Neuronal stem cell (in vitro differentiated cells): ENCODE measurements at regions not wholly inside any gene's neighbourhood (a gene's known extent, or its start where the extent isn't known, plus 50 kb on each side); places are given as distances from the start of the nearest gene placed in this dataset.

Source experiments
- DNase-seq: peaks from one replicate; pipeline ENCODE4 v3.0.0-alpha.2; 2013; ENCODE audit warnings: low spot score
- H2AFZ ChIP-seq: one replicate; pipeline ENCODE4 v1.6.1; 2013; ENCODE audit warnings: mild to moderate bottlenecking, low read length, inconsistent platforms
- H2AK5ac ChIP-seq: 2 replicates; pipeline ENCODE4 v1.6.1; 2013; ENCODE audit warnings: low read depth, mild to moderate bottlenecking, inconsistent platforms, low read length, moderate library complexity, mixed read lengths
- H2BK120ac ChIP-seq: 2 replicates; pipeline ENCODE4 v1.6.1; 2013; ENCODE audit warnings: low read depth, mild to moderate bottlenecking, inconsistent platforms, low read length, moderate library complexity, mixed read lengths
- H2BK12ac ChIP-seq: one replicate; pipeline ENCODE4 v1.6.1; 2013; ENCODE audit warnings: low read length, inconsistent platforms
- H2BK15ac ChIP-seq: 2 replicates; pipeline ENCODE4 v1.6.1; 2013; ENCODE audit warnings: mild to moderate bottlenecking, low read length, inconsistent platforms, mixed read lengths
- H2BK5ac ChIP-seq: one replicate; pipeline ENCODE4 v1.6.1; 2013; ENCODE audit warnings: inconsistent platforms, mild to moderate bottlenecking, low read length, moderate library complexity
- H3K14ac ChIP-seq: one replicate; pipeline ENCODE4 v1.6.1; 2013; ENCODE audit warnings: low read length, inconsistent platforms
- H3K18ac ChIP-seq: 2 replicates; pipeline ENCODE4 v1.6.1; 2013; ENCODE audit warnings: low read length, inconsistent platforms
- H3K23ac ChIP-seq: 2 replicates; pipeline ENCODE4 v1.6.1; 2013; ENCODE audit warnings: low read depth, mild to moderate bottlenecking, mixed read lengths, low read length, inconsistent platforms; ENCODE audit not compliant: poor library complexity
- H3K27ac ChIP-seq: replicated peaks from 3 replicates; pipeline ENCODE4 v1.5.1; 2013; ENCODE audit warnings: low read length, inconsistent platforms
- H3K27me3 ChIP-seq, 3 experiments: 2 replicates each; pipeline ENCODE4 v1.6.1; 2013; ENCODE audit warnings: low read length in 3 of 3, mild to moderate bottlenecking in 2 of 3, inconsistent platforms in 1 of 3, low read depth in 1 of 3, mixed read lengths in 1 of 3, moderate library complexity in 1 of 3; ENCODE audit not compliant: control insufficient read depth in 3 of 3, insufficient read depth in 3 of 3
- H3K36me3 ChIP-seq, 2 donors: replicated peaks in 1 of 2; 2 replicates each; pipeline ENCODE4 v1.6.1; 2013; ENCODE audit warnings: low read length in 2 of 2; ENCODE audit not compliant: control insufficient read depth in 2 of 2, insufficient read depth in 2 of 2
- H3K4ac ChIP-seq: 2 replicates; pipeline ENCODE4 v1.6.1; 2013; ENCODE audit warnings: inconsistent platforms, mild to moderate bottlenecking, low read length, moderate library complexity
- H3K4me1 ChIP-seq, 2 donors: 1 replicate in 1 of 2; 2 replicates in 1 of 2; pipeline ENCODE4 v1.6.1; 2013; ENCODE audit warnings: low read length in 2 of 2, low read depth in 1 of 2; ENCODE audit not compliant: control insufficient read depth in 2 of 2, insufficient read depth in 1 of 2
- H3K4me2 ChIP-seq: one replicate; pipeline ENCODE4 v1.6.1; 2013; ENCODE audit warnings: mild to moderate bottlenecking, low read length, inconsistent platforms; ENCODE audit not compliant: insufficient read depth, poor library complexity, severe bottlenecking
- H3K4me3 ChIP-seq, 2 donors: 2 replicates each; pipeline ENCODE4 v1.5.1; 2013; ENCODE audit warnings: low read length in 2 of 2, mild to moderate bottlenecking in 2 of 2, inconsistent platforms in 1 of 2, moderate library complexity in 1 of 2
- H3K79me1 ChIP-seq: one replicate; pipeline ENCODE4 v1.6.1; 2013; ENCODE audit warnings: low read depth, mild to moderate bottlenecking, inconsistent platforms, low read length, moderate library complexity
- H3K9ac ChIP-seq: one replicate; pipeline ENCODE4 v1.6.1; 2013; ENCODE audit warnings: mild to moderate bottlenecking, low read depth, low read length, inconsistent platforms; ENCODE audit not compliant: poor library complexity
- H3K9me3 ChIP-seq, 2 donors: replicated peaks in 1 of 2; 2 replicates each; pipeline versions ENCODE3 to v1.6.1; 2013; ENCODE audit warnings: low read length in 2 of 2, mild to moderate bottlenecking in 2 of 2, inconsistent platforms in 1 of 2, low read depth in 1 of 2, mixed read lengths in 1 of 2, moderate library complexity in 1 of 2; ENCODE audit not compliant: control insufficient read depth in 2 of 2, insufficient read depth in 1 of 2
- H4K8ac ChIP-seq: one replicate; pipeline ENCODE4 v1.6.1; 2013; ENCODE audit warnings: low read depth, mild to moderate bottlenecking, inconsistent platforms, low read length, moderate library complexity
- H4K91ac ChIP-seq: one replicate; pipeline ENCODE4 v1.6.1; 2013; ENCODE audit warnings: low read length, low read depth, mild to moderate bottlenecking, inconsistent platforms; ENCODE audit not compliant: poor library complexity
- WGBS, 2 donors: extraction: QIAGEN DNeasy Blood & Tissue Kit; methylation state at CpG; one replicate each; pipeline ENCODE4 v1.1.7; 2013; ENCODE audit warnings: missing lambda C conversion rate in 2 of 2, mixed read lengths in 1 of 2; ENCODE audit not compliant: insufficient read length in 2 of 2, insufficient replicate concordance in 1 of 2; ENCODE audit errors: extremely low coverage in 2 of 2; 5-methylcytosine and 5-hydroxymethylcytosine counted together

- Histone ChIP-seq H2BK15ac (no peak overlapping the region), H2AK5ac (no peak overlapping the region), H4K91ac (no peak overlapping the region), H3K23ac (no peak overlapping the region), H2BK12ac (no peak overlapping the region), H3K4me3 (no peak overlapping the region), H3K36me3 (no peaks in the 10 kb centered on the region), H3K4me1 (peaks cover 0 to 6% of the 10 kb centered on the region in 2 donors), H3K4me2 (no peak overlapping the region), H3K9me3 (no peaks in the 10 kb centered on the region), H3K79me1 (no peaks in the 10 kb centered on the region), H2BK120ac (no peak overlapping the region), H3K27me3 (peaks cover 0 to 4% (median 0%) of the 10 kb centered on the region in 3 experiments), H4K8ac (no peak overlapping the region), H3K14ac (no peak overlapping the region), H3K27ac (no peak overlapping the region), H2AFZ (peak overlapping the region; percentile 54), H3K9ac (no peak overlapping the region), H3K18ac (no peak overlapping the region), H2BK5ac (no peak overlapping the region), H3K4ac (no peak overlapping the region)
- WGBS, 2 donors, result no CpG with 5 or more reads among the region's 2 CpGs
- DNase-seq, result no peak
These were observed 122.0 kb upstream of the ZC3H12C start for GRCh38 chr11:109971184-109971523.

GRCh38 chr11:109972181-109972715, 120.9 kb upstream of the ZC3H12C start:
- Histone ChIP-seq H3K36me3 (no peaks in the 10 kb centered on the region), H2AK5ac (no peak overlapping the region), H2BK15ac (no peak overlapping the region), H3K4me3 (no peak overlapping the region), H3K27me3 (peaks cover 0 to 4% (median 0%) of the 10 kb centered on the region in 3 experiments), H3K4me2 (no peak overlapping the region), H3K79me1 (no peaks in the 10 kb centered on the region), H3K18ac (no peak overlapping the region), H3K4ac (no peak overlapping the region), H3K9me3 (no peaks in the 10 kb centered on the region), H2BK12ac (no peak overlapping the region), H2BK5ac (no peak overlapping the region), H3K27ac (no peak overlapping the region), H3K9ac (no peak overlapping the region), H3K14ac (no peak overlapping the region), H3K23ac (no peak overlapping the region), H2BK120ac (no peak overlapping the region), H3K4me1 (peaks cover 0 to 6% of the 10 kb centered on the region in 2 donors), H4K91ac (no peak overlapping the region), H2AFZ (no peak overlapping the region), H4K8ac (no peak overlapping the region)
- no peak for DNase-seq
- WGBS, 2 donors, result no CpG with 5 or more reads among the region's 7 CpGs

GRCh38 chr11:109972939-109973338, 120.3 kb upstream of the ZC3H12C start:
- Histone ChIP-seq H3K4ac (no peak overlapping the region), H4K91ac (no peak overlapping the region), H3K79me1 (no peaks in the 10 kb centered on the region), H3K27ac (no peak overlapping the region), H2AFZ (no peak overlapping the region), H3K18ac (peak overlapping the region; percentile 32), H3K9ac (no peak overlapping the region), H3K4me3 (no peak overlapping the region), H2BK15ac (no peak overlapping the region), H3K36me3 (no peaks in the 10 kb centered on the region), H2BK120ac (no peak overlapping the region), H2BK12ac (no peak overlapping the region), H4K8ac (no peak overlapping the region), H3K4me1 (peaks cover 0 to 6% of the 10 kb centered on the region in 2 donors), H3K4me2 (no peak overlapping the region), H2BK5ac (no peak overlapping the region), H3K9me3 (no peaks in the 10 kb centered on the region), H2AK5ac (no peak overlapping the region), H3K14ac (no peak overlapping the region), H3K27me3 (peaks cover 0 to 4% (median 0%) of the 10 kb centered on the region in 3 experiments), H3K23ac (no peak overlapping the region)
- DNase-seq, result no peak

DNA sequence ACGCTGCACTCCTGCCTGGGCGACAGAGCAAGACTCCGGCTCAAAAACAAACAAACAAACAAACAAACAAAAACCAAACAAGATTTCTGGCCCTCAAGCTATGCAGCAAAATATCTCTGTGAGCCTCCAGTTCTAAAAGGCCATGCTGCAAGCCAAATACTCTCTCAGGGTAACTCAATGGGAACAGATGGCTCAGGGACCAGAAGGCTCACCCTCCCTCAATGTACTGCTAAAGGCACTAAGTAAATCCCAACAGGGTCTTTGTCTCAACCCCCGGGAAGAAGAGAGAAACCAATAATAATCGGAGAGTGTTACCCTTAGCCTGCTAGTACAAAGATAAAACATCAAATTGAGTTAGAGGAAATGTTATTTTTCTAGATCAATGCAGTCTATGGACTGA, 119.7 kb upstream of the ZC3H12C start:
- Histone ChIP-seq H2AFZ (no peak overlapping the region), H2BK120ac (no peak overlapping the region), H2AK5ac (no peak overlapping the region), H4K8ac (no peak overlapping the region), H3K27me3 (peaks cover 0 to 4% (median 0%) of the 10 kb centered on the region in 3 experiments), H3K27ac (no peak overlapping the region), H3K9me3 (no peaks in the 10 kb centered on the region), H3K23ac (no peak overlapping the region), H3K4me1 (peaks cover 0 to 6% of the 10 kb centered on the region in 2 donors), H3K4me3 (no peak overlapping the region), H3K4ac (no peak overlapping the region), H3K14ac (no peak overlapping the region), H3K79me1 (no peaks in the 10 kb centered on the region), H3K9ac (no peak overlapping the region), H4K91ac (no peak overlapping the region), H3K4me2 (no peak overlapping the region), H2BK15ac (no peak overlapping the region), H3K36me3 (no peaks in the 10 kb centered on the region), H2BK12ac (no peak overlapping the region), H3K18ac (peak overlapping the region; percentile 32), H2BK5ac (no peak overlapping the region)
- no CpG with 5 or more reads among the region's 5 CpGs for WGBS, 2 donors
- DNase-seq, result no peak
